ENCODE measurements at regions not wholly inside any gene's neighbourhood (a gene's known extent, or its start where the extent isn't known, plus 50 kb on each side); places are given as distances from the start of the nearest gene placed in this dataset.

DNA sequence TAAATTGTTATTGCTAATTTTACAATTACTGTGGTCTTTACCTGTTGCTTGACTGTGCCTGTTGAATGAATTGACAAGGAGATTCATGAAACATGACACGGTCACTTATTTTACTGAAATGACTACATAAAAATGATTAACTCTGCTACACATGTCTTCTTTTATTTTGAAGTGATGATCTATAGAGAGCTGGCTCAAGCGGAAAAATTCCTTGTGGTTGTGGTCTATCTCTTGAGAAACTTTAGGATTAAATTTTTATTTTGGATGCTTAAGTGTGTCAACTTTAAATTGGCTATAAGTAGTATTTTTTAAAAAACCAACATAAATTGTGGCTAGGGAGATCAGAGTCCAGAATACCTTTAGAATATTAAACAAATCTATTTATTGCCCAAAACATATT, 131.8 kb upstream of the PITX2 start:
- no peak overlapping the region for H3K27ac ChIP-seq
- no peak overlapping the region for H3K4me3 ChIP-seq
- TF ChIP-seq, protein P1, sequence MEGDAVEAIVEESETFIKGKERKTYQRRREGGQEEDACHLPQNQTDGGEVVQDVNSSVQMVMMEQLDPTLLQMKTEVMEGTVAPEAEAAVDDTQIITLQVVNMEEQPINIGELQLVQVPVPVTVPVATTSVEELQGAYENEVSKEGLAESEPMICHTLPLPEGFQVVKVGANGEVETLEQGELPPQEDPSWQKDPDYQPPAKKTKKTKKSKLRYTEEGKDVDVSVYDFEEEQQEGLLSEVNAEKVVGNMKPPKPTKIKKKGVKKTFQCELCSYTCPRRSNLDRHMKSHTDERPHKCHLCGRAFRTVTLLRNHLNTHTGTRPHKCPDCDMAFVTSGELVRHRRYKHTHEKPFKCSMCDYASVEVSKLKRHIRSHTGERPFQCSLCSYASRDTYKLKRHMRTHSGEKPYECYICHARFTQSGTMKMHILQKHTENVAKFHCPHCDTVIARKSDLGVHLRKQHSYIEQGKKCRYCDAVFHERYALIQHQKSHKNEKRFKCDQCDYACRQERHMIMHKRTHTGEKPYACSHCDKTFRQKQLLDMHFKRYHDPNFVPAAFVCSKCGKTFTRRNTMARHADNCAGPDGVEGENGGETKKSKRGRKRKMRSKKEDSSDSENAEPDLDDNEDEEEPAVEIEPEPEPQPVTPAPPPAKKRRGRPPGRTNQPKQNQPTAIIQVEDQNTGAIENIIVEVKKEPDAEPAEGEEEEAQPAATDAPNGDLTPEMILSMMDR (IDR thresholded peaks at IDR 0.05): no peak
- no peak for DNase-seq (ENCODE audit: low spot score)

DNA sequence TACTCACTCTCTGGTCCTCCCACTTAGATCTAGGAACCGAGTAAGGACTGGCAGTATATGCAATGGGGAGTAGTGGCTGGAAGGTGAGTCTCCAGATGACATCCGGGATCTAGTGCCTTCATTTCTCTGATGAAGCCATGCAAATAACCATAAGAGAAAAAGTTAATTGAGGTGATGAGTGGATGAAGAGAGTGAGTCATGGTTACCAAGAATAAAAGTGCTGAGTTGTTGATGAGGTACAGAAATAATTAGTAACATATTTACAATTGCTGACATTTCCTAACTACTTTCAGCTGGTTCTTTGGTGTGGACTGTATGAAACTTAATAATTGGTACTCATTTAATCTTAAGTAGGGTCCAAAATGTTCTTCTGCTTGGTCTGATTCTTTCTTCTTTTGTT, 146.7 kb upstream of the PITX2 start:
- DNase-seq (ENCODE audit: low spot score): no peak
- no peak overlapping the region for H3K27ac ChIP-seq
- TF ChIP-seq, protein P1 (IDR thresholded peaks at IDR 0.05): no peak
- no peak overlapping the region for H3K4me3 ChIP-seq

DNA sequence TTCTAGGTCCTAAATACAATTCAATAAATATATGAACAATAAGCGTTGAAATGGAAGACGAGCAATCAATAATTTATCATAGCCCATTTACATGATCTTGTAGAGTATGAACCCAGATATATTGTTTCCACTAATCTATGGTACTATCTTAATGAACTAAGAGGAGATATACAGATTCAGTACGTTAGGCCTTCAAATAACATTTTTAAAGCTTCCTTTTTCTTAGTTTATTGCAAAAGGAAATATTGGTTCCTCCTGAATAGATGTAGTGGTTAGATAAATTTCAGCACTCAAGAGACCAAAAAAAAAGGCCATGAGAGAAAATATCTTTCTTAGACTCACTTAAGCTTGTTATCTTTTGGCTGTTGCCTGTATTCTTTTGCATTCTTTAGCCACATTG, 147.5 kb upstream of the PITX2 start:
- H3K27ac ChIP-seq: no peak overlapping the region
- DNase-seq (ENCODE audit: low spot score): no peak
- H3K4me3 ChIP-seq: no peak overlapping the region
- TF ChIP-seq, protein P1 (IDR thresholded peaks at IDR 0.05): no peak

DNA sequence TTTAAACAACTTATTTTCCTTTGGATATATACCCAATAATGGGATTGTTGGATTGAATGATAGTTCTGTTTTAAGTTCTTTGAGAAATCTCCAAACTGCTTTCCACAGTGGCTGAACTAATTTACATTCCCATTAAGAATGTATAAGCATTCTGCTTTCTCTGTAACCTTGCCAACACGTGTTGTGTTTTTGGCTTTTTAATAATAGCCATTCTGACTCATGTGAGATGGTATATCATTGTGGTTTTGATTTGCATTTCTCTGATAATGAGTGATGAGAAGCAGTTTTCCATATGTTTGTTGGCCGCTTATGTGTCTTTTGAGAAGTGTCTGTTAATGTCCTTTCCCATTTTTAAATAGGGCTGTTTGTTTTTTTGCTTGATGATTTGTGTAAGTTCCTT, 155.6 kb upstream of the PITX2 start:
- TF ChIP-seq, protein P1 (IDR thresholded peaks at IDR 0.05): no peak
- Histone ChIP-seq H3K27ac (no peak overlapping the region), H3K4me3 (no peak overlapping the region)
- DNase-seq (ENCODE audit: low spot score): no peak

DNA sequence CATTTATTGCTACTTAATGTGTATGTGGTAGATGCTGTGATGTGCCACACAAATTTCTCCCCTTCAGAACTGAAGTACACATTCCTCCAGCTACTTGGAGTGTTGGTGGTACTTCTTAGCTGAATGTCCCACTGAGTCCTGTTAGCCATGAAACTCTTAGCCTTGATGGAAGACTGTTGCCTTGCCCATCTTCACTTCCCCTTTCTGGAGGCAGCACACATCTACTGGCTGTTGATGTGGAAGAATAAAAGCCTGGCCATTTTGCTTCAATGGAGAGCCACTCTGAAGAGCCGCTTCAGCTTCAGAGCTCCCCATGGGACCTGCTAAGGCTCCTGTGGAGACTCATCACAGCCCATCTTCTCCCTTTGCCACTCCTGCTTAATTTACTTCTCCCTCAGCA, 157.7 kb upstream of the PITX2 start:
- Histone ChIP-seq H3K27ac (no peak overlapping the region), H3K4me3 (no peak overlapping the region)
- TF ChIP-seq, protein P1 (IDR thresholded peaks at IDR 0.05): no peak
- DNase-seq (ENCODE audit: low spot score): no peak

DNA sequence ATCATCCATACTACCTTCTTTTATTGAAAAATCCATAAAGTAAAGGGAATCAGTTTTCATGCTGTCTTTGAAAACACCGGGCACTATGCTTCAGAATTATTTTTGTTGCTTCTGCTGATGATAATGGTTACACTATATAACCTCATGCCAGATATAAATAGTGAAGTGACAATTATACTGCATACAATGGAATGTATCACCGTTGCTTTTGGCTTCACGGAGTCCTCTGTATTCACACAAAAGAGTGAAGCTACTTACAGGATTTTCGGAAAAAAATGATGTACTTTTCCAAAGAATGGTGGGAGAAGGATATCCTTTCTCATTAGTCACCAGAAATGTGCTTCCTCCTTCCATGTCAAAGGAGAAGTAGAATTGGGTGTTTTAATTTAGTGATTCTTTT, 159.1 kb upstream of the PITX2 start:
- TF ChIP-seq, protein P1 (IDR thresholded peaks at IDR 0.05): no peak
- no peak overlapping the region for H3K4me3 ChIP-seq
- H3K27ac ChIP-seq: no peak overlapping the region
- no peak for DNase-seq (ENCODE audit: low spot score)

DNA sequence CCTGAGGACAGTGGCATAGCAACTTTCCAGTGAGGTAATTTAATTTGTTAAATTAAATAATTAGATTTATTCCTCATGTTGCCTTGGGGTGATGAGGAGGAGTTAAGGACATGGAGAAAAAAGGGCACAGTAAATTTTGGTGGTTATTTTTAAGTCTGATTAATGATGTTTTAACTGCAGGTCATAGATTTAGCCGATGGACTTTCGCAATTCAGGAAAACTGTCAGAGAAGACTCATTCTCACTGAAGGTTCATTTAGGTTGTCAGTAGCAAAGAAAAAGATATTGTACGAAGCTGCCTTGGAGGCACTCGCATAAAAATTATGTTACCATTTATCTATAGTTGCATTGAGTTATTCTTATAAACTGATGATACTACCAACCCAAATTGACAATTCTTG, 164.2 kb upstream of the PITX2 start:
- TF ChIP-seq, protein P1 (IDR thresholded peaks at IDR 0.05): no peak
- no peak overlapping the region for H3K27ac ChIP-seq
- DNase-seq (ENCODE audit: low spot score): no peak
- no peak overlapping the region for H3K4me3 ChIP-seq
